ENCODE measurements at regions not wholly inside any gene's neighbourhood (a gene's known extent, or its start where the extent isn't known, plus 50 kb on each side); places are given as distances from the start of the nearest gene placed in this dataset.

DNA sequence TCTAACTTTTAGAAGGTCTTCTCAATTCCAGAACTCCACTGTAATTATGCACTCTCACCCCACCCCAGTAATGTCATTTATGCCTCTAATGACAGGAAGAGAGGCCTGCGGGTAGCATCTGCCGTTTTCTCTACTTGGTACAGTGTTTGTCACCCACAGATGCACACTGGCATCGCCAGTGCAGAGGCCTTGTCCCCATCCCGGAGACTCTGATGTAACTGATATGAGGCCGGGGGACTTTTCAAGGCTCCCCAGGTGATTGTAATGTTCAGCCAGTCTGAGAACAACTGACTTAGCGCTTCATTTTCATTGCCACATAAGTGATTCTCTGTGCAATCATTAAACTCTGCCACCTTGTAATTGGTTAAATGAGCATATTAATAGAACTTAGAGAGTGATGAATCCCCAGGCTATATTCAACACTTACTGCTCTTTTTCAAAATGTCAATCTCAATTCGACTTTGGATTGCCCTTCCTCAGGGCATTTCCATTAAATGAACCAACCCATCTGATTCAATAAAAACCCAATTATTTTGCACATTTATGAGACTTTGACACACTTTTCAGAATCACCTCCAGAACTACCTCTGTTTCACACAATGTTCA is 113.2 kb downstream of the HERPUD2 start:
- no peak for DNase-seq

DNA sequence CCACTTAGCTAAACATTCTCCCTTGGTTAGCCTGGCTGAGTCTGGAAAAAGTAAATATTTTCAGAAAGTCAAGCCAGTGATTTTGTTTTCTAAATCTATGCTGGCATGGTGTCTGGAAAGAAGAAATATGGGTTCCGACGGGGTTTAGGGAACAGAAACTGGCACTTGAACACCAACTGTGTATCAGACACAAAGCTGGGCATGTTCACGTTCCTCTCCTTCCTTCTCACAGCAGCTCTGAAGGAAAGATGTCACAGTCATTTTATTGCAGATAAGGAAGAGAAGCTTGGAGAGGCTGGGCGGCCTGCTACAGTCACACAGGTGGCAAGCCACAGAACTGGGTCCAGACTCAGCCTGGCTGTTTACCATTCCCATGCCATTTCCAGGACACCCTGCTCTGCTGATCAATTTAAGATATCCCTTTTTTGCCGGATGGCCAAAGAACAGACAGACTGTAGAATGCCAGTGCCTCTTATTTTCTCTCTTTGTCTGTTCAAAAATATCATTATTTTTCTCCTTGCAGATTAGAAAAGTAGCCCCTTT is 118.8 kb downstream of the HERPUD2 start:
- no peak for DNase-seq

DNA sequence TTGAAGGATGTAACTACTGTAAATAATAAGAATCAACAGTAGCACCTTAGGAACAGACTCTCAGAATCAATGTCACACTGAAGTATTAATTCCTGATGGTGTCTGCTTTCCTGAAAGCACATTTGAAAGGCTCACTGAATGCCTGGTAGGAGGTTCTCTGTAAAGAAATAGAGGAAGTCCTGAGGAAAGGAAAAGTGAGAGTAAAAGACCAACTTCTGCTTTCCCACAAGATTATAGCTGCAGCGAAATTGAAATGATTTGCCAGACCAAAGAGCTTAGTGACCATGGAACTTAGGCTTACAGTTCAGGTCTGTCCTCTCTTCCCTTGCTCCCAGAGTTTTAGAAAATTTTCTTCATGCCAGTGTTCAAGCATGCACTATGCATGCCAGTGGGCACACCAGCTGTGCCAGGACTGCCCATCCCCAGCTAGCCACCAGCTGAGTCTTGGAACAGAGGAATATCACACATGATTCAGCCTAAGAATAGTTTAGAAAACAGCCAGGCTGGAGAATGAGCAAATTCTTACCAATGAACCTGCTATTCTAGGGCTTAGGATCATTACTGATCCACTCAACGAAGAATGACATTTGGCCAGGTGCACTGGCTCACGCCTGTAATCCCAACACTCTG is 123.2 kb downstream of the HERPUD2 start:
- DNase-seq: no peak

DNA sequence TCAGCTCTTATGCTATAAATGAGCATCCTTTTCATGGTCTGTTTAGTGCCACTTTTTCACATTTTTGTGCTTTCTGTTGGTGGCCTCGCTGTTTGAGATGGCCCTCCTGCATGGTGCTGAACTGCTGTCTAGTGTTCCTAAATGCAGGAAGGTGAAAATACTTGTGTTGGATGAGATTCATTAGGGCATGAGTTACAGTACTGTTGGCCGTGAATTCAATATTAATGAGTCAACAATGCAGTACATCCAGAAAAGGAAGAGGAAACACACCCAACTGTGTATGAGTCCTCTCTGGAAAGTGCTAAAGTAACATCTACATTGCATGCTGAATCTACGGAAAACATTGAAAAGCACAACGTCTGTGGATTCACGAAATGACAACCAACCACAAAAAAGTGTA is 124.0 kb downstream of the HERPUD2 start:
- no peak for DNase-seq

DNA sequence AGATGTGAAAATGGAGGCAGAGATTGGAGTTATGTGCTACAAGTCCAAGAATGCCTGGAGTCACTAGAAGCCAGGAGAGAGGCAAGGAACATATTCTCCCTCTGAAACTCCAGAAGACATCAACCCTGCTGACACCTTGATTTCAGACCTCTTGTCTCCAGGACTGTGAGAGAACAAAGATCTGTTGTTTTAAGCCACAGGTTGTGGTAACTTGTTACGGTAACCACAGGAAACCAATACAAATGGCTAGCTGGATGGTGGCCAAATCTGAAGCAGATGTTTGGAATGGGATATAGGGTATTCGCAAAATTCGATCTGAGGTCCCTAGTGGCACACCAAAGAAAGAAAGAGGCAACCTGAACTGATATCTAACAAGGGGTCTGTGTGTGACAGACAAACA is 129.0 kb downstream of the HERPUD2 start:
- DNase-seq: no peak

DNA sequence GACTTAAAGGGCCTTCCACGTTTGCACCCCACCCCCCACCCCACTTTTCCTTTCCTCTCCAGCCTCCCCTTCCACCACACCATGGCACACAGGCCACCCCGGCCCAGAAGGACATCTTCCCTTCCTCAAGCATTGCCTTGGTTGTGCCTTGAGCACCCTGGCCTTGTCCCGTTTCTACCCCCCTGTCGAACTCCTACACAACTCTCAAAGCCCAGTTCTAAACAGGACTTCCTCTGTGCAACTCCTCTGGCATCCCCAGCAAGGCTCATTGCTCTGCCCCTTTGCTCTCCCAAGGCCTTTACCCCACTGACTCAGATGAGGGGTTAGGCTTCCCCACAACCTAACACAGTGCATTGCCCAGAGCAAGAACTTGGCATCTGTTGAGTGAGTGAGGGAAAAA is 136.1 kb downstream of the HERPUD2 start:
- DNase-seq: no peak

DNA sequence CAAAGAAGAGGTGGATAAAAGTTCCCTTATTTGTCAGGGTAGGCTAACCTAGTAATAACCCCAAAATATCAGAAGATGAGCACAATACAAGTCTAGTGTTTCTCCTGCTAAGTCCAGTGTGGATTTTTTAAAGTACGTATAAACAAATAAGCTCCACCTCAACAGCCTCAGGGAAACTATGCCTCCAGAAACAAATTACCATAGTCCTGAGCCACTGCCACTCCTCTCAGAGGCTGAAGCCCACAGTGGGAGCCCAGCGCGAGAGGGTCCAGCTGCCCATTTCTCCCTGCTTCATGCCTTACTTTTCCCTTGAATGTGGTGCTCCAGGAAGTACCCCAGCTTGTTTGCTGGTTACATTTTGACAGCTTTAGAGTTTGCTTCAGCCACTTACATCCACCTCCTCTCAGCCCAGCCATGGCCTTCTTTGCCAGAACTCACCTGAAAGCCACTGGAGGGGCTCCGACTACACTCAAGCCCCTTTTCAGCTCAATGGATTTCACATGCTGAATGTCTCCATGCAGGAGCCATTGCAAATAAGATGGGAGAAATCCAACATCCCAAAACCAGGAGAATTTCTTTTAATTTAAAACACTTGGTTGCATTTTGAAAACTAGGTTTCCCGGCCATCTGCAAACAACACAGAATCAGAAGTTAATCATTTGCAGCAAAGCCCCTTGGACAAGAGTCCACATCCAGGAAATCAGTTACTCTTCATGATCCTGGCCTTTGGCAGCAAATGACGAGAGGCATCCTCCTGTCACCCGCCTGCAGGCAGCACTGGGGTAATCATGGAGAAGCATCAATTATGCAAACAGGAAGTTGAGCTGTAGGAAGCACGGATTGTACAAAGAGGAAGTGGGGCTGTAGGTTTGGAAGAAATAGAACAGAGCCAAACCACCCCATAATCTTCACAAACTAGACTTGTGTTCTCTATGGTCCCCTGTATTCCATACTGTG is 138.1 kb downstream of the HERPUD2 start:
- no peak for DNase-seq

DNA sequence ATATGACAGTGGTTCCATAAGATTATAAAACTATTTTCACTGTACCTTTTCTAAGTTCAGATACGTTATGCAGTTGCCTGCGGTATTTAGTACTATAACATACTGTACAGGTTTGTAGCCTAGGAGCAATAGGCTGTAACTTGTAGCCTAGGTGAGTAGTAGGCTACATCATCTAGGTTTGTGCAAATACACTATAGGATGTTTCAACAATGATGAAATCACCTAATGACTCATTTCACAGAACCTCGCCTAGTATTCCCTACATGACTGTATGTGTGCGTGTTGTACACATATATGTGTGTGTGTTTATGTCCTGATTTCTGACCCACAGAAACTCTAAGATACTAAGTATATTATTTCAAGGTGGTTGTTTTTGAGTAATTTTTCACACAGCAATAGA is 139.0 kb downstream of the HERPUD2 start:
- no peak for DNase-seq

DNA sequence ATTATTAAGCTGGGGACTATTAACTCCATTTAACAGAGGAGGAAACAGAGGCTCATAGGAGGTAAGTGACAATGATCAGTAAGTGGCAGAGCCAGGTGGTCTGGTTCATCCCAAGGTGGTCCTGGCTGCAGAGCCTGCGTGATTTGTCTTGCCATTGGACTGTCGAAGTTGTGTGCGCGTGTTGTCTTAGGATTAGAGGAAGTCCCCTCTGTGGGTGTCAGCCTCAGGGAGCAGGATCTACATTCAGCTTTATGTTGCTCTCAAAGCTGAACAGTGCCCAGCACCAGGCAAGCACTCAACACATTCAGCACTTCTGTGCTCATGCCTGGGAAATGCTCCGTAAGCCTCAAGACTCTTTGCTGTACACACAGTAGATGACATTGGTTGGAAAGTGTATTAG is 139.5 kb downstream of the HERPUD2 start:
- DNase-seq: no peak

DNA sequence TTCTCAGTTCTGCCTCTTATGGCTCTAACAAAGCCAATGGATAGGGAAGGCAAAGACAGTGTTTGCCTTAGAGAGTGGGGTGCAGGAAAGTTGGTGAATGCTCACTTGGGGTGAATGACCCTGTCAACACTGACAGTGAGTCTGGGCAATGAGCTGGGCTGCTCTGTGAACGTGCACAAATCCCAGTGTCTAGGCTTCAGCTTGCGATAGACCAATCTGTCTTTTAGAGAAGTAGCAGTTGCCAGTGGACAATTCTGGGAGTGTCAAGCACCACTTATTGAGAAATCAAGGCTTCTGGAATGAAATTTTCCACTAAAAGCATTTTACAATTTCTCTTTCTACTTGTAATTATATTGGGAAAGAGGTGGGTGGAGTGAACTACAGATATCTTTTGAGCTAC is 141.4 kb downstream of the HERPUD2 start:
- no peak for DNase-seq

DNA sequence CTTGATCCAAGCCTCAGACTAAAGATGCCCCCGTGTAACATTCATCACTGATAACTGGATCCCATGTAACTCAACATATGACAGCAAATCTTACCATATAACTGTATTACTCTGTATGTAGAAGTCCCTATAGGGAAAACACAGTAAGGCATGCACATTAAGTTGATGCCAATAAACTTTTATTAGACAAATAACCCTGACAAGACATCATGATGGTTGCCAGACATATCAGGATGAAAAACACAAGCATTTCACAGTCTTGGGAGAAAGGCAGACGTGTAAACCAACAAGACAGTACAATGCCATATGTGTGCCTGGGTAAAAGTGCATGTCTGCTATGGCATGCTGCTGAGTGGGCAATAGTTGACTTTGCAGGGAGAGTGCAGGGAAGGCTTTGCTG is 142.2 kb downstream of the HERPUD2 start:
- DNase-seq: no peak

DNA sequence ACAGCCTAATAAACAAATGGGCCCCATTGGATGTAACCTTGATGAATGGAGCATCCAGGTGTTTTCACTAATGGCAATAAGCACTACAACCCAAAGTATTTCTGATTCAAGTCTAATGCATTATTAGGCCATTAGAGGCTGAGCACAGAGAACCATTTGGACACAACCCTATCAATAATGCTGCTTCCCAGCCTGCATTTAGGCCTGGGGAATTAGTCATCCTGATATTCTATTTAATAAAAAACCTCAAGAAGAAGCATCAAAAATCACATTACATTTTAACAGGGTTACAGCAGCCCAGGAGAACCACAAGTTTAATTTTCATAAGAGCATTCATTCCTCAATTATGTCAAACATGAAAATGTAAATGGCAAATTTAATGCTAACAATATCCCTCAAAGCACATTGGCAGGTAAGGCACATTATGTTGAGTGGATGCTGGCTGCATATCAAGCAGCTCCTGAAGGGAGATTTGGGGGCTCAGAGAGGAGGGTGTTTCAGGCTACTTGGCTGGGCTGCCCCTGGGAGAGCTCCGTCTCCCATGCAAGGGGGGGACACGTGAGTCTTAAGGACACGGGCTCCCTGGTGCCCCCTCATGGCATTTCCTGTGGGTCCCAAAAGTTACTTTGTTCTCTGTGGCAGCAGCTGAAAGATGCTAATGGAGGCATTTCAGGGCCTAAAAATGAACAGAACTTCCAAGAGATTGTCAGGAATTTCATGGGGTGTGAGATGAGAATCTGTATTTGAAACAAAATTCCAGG is 143.4 kb downstream of the HERPUD2 start:
- no peak for DNase-seq

DNA sequence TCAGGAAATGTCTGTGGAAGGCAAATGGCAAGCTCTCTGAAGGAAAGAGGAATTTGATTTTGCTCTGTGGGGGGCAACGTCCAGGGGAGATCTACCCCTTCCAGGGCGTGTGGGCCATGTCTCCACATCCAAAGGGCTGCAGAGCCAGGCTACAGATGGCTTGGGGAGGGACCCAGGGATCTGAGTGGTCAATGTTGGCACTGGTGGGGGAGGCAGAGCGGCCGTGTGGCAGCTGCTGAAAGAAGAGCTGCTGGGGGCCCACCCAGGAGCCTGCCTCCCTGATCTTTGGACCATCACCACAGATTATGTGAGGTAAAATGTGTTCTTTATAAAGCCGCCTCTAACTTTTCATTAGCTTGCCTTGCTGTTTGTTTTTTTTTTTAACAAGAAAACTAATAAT is 144.1 kb downstream of the HERPUD2 start:
- DNase-seq: no peak

DNA sequence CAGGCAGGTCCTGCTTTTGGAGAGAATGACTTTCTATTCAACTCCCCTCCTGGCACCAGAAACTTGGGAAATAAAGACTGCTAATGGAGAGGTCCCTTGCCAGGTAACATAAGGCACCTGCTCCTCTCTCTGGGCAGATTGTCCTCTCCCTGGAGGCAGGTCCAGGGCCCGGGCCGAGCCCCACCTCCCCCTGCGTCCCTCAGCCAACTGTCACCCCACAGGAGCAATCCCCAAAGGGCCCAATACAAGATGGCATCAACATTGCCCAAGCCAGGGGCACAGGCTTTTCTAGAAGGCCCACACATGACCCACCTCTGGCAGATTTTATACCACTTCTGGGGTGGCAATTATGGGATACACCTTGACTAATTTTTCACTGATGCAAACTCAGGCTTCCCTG is 145.2 kb downstream of the HERPUD2 start:
- DNase-seq: no peak

DNA sequence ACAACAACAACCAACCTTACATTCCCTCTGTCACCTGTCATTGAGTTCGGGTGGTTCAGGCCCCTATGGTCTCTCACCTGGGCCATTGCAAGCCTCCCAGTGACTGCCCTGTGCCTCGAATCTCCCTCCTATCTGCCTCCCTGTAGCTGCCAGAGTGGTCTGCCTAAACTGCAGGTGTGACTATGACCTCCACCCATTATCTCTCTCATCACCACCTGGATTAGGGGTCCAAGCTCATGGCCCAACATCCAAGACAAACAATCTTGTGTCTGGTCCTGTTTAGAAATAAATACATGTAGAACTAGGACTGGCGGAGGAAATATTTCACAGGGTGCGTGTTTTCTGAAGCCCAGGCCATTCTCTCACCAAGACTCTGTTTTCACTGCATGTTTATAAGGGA is 146.6 kb downstream of the HERPUD2 start:
- no peak for DNase-seq

DNA sequence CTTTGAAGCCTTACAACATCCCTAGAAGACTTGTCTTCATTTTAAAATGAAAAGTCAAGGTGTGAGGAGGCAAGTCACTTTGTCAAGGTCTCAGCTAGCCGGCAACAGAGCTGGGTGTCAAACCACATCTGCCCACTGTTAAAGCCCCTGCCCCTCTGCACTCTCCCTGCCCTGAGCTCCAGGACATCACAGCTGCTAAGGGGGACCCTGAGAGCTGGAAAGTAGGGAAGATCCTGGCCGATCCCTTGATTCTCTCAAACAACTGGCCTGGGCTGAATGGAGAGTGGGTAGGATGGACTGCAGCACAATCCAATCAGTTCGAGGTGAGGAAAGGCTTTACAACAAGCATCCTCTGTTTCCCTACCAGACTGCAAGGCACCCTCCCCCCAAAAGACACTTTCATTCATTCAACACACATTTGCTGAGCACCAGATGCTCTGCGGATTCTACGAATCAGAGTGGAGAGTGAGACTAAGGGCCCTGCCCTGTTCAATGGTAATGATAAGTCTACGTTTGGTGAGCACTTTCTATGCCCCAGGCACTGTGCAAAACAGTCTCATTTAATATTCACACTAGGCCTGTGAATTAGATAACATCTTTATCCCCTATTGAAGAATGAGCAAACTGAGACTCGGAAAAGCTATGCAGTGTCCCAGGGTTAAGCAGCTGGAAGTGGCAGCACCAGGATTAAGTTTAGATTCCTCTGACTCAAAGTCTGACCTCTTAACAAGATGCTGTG is 148.1 kb downstream of the HERPUD2 start:
- DNase-seq: no peak

DNA sequence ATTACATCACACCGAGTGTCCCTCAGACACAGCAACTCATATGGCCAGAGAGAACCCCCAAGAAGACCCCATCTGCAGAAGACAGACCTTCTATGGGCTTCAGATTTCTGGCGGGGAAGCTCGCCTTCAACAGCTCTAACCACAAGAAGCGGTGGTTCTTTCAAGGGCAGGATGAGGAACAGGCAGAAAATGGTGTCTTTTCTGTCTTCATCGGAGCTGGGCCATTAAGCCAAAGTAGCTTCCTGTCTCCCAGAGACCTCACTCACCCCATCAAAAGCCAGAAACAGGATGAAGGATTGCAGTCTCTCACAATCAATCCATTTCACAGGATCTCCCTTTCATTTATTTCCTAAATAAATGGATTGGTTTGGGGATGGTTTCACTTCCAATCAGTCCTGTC is 149.1 kb downstream of the HERPUD2 start:
- no peak for DNase-seq

DNA sequence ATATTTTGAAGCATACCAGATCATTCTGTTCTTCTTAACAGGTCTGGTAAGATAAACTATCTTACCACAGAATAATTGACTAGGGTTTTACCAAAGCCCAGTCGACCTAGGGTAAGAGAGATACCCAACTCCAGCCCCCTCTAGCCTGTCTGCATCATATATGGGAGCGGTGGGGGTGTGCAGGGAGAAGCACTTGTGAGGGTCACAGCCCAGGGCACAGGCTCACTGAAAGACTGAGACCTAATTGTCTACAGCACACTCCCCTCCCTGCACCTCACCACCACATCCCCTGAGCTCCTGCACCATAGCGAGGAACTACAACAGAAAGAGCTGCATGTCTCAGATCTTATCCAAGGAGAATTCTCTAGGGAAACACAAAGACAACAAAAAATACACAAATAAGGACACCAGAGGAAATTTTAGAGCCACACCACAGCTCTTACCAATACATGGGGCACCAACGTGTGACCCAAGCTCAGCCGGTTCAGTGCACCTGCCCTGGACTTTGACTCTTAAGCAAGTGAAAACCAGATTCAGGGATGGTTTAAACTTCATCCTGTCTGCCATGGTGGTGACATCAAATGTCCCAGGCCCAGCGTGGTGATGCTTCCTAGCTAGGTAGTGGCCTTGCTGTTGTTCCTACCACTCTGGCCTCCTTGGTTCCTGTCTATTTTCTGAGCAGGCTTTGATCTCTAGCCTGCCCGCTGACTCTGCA is 150.8 kb downstream of the HERPUD2 start:
- DNase-seq: no peak

DNA sequence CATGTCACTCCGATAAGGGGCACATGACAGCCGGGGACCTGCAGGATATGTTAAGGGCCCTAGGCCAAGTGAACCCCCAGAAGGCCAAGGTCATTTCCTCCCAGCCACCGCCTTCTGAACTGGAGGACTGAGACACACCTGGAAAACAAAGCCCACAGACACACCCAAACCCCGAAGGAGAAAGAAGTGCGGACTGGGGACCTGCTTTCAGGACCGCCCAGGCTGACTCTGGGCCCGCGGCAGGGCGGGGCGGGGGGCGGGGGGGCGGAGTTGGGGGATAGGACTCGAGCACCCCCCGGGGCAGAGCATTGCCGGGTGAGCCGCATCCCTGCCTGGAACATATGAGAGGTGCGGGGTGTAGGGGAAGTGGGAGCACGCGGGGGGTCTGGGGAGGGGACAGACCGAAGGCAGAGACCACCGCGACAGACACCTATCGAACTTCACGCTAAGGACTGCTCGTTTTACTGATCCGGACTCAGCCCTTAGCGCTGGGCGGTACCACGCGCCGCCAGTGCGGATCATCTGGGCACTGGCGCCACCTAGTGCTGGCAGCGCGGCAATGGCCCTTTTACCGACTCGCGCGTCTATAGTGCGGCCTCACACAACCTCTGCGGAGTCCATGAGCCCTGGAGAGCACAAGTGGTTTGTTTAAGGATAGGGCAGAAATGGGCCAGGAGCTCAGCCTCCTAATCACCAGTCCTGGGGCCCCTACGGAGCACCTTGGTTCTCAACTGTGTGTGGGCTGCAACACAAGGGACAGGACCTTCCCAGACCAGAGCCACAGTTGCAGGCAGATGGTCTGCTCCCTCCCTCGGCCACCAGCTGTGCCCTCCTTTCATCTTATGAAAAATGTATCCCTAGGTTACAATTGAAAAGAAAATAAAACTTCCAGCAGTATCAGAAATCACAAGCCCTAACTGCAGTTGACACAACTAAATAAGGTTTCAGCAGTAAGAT is 157.6 kb downstream of the HERPUD2 start:
- peak; percentile 75 for DNase-seq

DNA sequence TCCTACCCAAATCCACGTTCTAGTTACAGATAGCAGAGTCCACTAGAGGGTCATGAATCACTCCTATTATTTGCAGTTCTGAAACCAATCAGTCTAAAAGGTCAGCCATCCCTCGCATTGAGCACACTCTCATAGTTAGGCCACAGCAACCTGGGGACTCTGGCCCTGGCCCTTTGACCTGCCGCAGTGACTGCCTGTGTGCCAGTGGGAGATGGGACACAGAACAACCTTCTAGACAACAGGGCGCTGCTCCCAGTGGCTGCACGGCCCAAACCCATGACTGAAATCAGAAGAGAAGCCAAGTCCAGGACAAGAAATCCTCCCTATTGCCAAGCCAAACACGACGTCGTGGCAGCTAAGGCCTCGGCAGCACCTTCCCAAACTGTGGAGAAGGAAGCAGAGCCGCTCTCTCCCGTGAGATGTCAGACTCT is 158.5 kb downstream of the HERPUD2 start:
- DNase-seq: no peak
